Stimulated activated CD8-positive, alpha-beta memory T cell treated with anti-CD3 and anti-CD28 coated beads, Interleukin-2, amount 100 ng/mL, for 1 hour (primary cell): ENCODE measurements at regions not wholly inside any gene's neighbourhood (a gene's known extent, or its start where the extent isn't known, plus 50 kb on each side); places are given as distances from the start of the nearest gene placed in this dataset.

ENCODE experiments used
- DNase-seq, 2 donors: peaks; one replicate each; pipeline ENCODE4 v3.0.0-alpha.2; 2020; ENCODE audit warnings: low read depth in 2 of 2

DNA sequence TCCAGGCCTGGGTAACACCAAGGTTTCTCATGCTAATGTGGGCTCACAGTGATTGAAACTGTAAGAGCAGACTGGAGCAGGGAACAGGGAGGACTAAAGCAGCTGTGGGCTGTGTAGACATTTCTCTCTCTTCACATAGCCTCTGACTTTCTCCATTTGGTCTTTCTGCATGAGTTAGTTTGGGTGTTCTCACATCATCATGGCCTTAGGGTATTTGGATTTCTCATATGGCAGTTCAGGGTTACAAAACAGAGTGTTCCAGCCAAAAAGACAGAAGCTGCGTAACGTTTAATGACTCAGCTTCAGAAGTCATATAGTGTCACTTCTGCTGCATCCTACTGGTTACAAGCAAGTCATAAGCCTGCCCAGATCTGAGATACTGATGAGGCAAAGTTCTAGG lies 52.0 kb upstream of the OSBPL8 start:
- DNase-seq: no peak

DNA sequence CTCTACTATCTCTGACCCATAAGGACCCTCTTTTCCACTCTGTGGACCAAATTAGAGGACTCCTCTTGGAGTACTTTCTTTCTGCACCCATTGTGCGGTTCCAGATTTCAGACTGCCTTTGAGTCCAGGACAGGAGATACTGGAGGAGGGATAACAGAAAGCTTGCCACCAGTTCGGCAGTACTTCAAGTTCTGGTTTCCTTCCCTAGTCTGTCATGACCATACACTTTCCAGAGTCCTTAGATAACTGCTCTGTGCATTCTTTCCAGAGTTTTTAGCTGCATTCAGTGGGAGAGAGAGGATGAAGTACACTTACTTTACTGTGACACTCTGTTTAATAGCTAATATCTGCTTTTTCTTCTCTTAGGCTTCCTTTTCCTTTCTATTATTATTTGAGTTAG lies 54.8 kb upstream of the OSBPL8 start:
- DNase-seq: no peak

DNA sequence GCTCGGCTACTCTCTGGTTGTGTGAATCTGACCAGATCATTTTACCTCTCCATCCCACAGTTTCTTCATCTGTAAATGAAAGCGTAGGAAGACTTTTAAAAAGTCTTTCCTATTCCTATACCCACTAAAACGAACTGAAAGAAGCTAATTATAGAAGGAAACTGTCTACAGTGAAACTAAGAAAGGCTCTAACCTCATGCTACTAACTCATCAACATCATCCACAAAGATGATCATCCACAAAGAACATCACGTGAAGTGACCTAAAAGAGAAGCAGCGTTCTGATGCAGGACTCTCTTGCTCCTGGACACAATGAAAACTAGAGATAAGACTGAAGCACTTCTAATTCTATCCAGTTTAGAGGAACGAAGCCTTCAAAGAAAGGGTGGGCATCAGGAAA lies 58.5 kb upstream of the OSBPL8 start:
- no peak for DNase-seq

- peak; percentile 31 to 34 for DNase-seq
These were observed 62.0 kb upstream of the OSBPL8 start for GRCh38 chr12:76621582-76622024.

DNA sequence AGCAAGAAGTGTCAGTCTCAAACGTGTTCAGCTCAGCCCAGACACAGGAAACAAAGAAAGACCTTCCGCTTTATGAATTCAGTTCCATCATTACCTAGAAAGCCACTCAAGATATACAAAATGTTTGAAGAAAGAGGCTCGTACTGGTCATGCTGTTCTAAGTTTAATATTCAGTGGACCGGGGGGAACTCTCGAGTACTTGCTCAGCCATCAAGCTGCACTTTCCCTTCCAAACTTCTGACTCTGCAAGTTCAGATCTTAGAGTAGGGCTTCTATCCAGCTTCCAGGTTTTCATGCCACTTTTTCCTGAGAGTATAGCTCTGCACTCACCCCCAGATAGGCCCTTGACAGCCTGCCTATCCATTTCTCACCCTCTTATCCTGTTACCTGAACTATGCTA lies 62.8 kb upstream of the OSBPL8 start:
- no peak for DNase-seq

DNA sequence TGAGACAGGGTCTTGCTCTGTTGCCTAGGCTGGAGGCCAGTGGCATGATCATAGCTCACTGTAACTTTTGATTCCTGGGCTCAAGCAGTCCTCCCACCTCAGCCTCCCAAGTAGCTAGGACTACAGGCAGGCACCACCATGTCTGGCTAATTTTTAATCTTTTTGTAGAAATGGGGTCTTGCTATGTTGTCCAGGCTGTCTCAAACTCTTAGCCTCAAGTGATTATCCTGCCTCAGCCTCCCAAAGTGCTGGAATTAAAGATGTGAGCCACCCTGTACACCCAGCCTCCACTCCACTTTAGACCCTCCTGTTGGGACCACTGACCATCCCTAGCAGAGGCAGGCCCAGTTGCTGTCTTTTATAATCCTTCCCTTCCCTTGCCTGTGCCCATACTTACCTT lies 63.3 kb upstream of the OSBPL8 start:
- no peak for DNase-seq

- no peak for DNase-seq
These were observed 64.4 kb upstream of the OSBPL8 start for GRCh38 chr12:76623931-76624330.

DNA sequence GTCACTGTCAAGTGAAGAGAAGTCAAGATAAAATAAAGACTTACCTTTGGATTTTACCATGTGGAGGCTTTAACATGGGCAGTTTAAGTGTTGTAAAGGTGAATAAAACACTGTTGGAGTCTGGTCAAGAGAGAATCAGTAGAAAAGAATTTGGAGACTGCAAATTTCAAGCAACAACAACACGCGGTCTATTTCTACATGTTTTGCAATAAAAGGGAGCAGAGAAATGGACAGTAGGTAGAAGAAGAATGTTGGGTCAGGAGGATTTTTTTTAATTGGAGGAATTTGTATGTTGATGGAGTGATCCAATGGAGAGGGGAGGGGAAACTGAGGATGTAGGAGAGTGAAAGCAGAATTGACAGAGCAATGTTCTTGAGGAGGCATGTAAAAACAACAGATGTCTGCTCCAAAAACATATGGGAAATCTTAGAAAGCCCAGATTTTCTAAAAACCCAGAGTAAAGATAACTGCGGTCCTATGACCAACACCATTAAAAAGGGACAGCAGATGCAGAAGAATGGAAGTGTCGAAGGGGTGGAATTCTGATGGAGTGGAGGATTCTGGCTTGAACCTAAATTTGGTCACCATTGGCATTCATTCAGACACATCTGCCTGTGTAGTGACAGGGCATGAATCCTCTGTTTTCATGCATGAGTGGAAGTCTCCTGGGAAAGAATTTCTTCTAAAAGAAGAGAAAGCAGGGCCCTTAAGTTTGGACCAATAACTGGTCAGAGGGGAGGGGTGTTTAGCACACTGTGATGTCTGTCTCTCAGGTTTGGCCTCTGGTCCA lies 68.0 kb upstream of the OSBPL8 start:
- no peak for DNase-seq

DNA sequence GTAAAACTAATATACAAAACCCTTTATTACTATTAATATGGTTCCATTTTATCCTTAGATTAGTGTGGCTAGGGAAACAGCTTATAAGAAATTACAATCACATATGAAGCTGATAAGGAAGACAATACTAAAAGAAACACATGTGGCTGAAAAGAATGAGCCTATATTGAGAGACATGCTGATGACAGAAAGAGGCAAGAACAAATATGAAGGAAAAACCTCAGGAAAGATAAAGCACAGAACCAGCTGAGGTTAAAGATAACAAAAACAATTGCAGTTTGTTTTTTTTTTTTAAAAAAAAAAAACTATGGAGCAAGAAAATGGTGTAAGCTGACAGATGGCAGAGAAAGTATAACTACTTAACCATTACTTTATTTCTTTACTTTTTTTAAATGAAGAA lies 69.2 kb upstream of the OSBPL8 start:
- DNase-seq: no peak

- DNase-seq: no peak
These were observed 72.2 kb upstream of the OSBPL8 start for GRCh38 chr12:76631741-76632140.

DNA sequence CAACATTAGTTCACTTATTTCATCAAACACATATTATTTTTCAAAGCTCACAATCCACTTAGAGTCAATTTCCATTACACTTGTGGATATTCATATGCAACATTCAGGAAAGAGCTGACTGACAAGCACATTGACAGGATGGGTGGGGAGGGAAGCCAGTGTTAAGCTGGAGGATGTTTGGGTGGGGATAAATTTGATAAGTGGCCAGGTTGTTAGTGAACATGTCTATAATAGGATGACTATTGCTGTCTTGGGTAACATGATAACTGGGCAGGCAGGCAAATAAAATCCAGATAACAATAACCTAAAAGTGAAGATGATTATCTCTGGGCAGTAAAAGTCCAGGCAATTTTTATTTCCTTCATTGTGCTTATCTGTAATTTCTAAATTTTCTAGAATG lies 73.8 kb upstream of the OSBPL8 start:
- DNase-seq: no peak

GRCh38 chr12:76634133-76634532 lies 74.6 kb upstream of the OSBPL8 start:
- no peak for DNase-seq

- DNase-seq: no peak
These were observed 76.6 kb upstream of the OSBPL8 start for GRCh38 chr12:76636121-76636692.

GRCh38 chr12:76637807-76638206 lies 78.2 kb upstream of the OSBPL8 start:
- no peak for DNase-seq

DNA sequence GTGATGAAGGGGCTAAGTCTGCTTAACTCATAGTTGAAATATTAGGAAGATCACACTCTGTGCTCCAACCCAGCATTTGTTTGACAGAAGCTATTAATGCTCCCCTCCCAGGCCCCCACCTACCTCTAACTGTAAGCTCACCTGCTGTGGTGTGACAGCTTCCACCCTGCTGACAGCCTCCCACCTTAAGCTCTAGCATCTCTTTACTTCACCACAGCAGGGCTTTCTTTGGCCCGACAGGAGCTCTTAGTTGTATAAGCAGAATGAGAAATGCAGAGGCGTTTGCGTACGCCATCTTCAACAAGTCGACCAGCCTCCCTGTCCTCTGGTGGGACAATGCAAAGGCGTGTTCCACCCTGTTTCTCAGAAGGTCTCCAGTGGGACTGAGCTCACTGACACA lies 80.1 kb upstream of the OSBPL8 start:
- no peak for DNase-seq

DNA sequence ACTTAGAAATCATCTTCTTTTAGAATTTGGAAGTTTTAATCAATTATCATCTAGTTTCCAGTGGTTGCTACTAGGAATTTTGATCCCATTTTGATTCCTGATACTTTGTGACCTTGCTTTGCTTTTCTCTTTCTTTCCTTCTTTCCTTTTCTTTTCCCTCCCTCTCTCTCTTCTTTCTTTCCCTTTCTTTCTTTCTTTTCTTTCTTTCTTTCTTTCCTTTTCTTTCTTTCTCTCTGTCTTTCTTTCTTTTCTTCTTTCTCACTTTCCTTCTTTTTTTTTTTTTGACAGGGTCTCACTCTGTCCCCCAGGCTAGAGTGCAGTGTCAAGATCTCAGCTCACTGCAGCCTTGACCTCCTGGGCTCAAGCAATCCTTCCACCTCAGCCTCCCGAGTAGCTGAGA lies 81.5 kb upstream of the OSBPL8 start:
- DNase-seq: no peak

- no peak for DNase-seq
These were observed 82.4 kb upstream of the OSBPL8 start for GRCh38 chr12:76641961-76642360.

DNA sequence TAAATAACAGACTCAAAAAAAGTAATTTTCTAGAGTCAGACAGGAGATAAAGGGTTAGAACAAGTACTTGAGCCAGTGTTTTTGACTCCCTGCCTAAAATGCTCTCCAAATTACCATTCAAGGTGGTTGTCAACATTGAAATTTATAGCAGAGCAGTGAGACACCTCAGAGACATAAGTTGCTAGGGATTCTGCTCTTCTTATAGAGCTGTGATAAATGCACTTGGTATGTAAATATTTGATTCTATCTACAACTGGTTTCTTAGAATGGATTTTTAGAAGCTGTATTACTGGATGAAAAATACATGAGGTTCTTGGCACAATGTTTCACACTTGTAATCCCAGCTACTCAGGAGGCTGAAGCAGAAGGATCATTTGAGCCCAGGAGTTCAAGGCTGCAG lies 83.9 kb upstream of the OSBPL8 start:
- DNase-seq: no peak

DNA sequence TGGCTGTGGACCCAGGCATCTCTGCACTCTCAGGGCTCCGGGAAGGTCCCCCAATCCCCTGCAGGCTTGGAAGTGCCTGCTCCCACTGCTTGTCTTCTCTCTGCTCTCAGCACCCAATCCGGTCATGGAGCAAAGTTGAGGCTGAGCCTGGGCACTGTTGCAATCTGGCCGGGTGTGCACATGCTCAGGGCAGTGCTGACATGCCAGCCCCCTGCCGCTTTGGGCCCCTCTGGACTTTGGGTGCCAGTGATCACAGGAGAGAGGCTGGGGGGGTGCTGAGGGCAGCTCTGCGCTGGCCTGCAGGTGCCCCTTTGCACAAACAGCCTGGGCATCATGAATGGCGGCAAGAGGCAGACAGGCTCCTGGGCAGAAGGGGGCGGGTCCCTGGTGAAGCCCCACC lies 85.4 kb upstream of the OSBPL8 start:
- no peak for DNase-seq

DNA sequence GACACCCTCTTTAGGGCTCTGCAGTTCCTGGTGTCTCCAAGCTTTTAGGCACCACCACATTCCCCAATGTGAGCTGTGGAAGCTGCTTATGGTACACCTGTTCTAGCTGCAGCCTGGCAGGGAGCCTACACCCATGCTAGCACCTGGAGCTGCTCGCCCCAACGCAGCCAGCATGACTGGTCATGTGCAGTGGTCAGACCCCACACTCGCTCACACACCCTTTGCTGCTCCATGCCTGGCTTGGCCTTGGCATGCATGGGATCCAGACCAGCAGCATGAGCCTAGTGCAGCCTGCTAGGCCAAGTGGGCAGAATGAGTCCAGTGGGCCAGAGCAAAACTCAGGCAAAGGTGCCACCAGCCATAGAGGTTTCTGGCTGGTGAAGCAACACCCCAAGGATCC lies 86.4 kb upstream of the OSBPL8 start:
- no peak for DNase-seq

DNA sequence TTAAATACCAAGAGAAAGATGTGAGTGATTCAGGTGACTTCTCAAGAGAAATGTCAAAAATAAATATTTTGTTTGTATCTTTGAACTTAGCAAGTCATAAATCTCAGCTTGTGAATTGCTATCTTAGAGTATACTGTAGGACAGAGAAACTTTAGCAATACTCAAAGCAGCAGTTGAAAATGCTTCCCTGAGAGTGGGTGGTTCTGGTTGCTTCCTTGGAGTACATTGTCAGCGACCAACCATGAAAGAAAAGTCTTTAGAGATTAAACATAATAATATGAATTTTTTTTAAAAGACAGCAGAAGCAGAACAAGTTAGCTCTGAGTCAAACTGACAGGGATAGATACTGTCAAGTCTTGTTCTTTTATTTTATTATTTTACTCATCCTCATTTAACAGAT lies 86.8 kb upstream of the OSBPL8 start:
- no peak for DNase-seq

- DNase-seq: no peak
These were observed 89.5 kb upstream of the OSBPL8 start for GRCh38 chr12:76649099-76649498.

DNA sequence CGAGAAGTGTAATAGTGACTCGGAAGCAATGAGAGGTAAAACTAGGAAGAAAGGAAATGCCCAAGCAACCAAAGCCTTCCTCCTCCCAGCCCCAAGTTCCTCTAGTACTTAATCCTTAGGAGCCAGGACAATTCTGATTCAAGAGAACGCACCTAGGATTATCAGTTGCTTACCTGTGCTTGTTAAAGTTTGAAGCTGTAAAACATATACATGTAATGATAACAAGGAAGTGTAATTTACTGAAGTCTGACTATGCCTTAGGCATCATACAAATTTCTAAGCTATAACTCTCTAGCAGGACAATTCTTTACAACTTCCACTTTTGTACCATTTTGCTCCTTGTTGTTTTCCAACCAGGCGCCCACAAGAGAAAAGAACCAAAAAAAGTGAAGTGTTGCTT lies 92.8 kb upstream of the OSBPL8 start:
- no peak for DNase-seq

DNA sequence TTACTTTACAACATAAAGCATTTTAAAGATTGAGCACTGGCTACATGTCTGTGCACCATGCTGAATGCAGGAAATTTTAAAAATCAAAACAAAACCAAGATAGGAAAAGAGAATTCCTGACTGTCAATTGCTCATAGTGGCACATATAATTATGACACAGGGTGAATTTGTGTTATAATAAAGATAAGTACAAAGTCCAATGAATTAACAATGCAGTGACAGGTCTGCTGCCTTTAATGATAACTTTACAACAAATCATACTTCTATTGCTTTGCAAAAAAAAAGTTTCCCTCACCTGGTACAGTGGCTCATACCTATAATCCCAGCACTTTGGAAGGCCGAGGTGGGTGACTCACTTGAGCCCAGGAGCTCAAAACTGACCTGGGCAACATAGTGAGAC lies 93.8 kb upstream of the OSBPL8 start:
- no peak for DNase-seq
